WTC11 (cell line): ENCODE measurements at regions not wholly inside any gene's neighbourhood (a gene's known extent, or its start where the extent isn't known, plus 50 kb on each side); places are given as distances from the start of the nearest gene placed in this dataset.
"Not testable (repeated sequence)": the region's sequence is repeated elsewhere in the genome, so short reads cannot be mapped to it uniquely, and the experiment has no call there.

Source experiments
- ATAC-seq: fragments of 200-7000 bp; cut with Tn5 transposase; 2 replicates; pipeline ENCODE4 v1.10.0; 2021; ENCODE audit warnings: mild to moderate bottlenecking, moderate library complexity
- CTCF ChIA-PET: fragments of 300-600 bp; sonication (Branson Sonifier 250); formaldehyde crosslinking; loops from one replicate; lab custom pipeline; 2021; ENCODE audit warnings: antibody characterized with exemption; lab: Charles Lee
- POLR2A ChIA-PET: fragments of 350-600 bp; sonication (Branson Sonifier 250); formaldehyde crosslinking; loops from one replicate; lab custom pipeline; 2021; ENCODE audit warnings: antibody characterized with exemption; lab: Charles Lee
- DNase-seq: peaks from one replicate; pipeline ENCODE4 v3.0.0; 2021; ENCODE audit warnings: low spot score
- H3K27ac Mint-ChIP-seq: 2 replicates; pipeline ENCODE4 v1.8.0; 2021; ENCODE audit warnings: mixed read lengths
- H3K27me3 Mint-ChIP-seq: 2 replicates; pipeline ENCODE4 v1.8.0; 2021; ENCODE audit warnings: low read depth, mild to moderate bottlenecking, moderate library complexity, mixed read lengths
- H3K36me3 Mint-ChIP-seq: 2 replicates; pipeline ENCODE4 v1.8.0; 2021; ENCODE audit warnings: mixed read lengths
- H3K4me1 Mint-ChIP-seq: 2 replicates; pipeline ENCODE4 v1.8.0; 2022; ENCODE audit warnings: mixed read lengths
- H3K4me3 Mint-ChIP-seq: 2 replicates; pipeline ENCODE4 v1.8.0; 2021; ENCODE audit warnings: mild to moderate bottlenecking, moderate library complexity, mixed read lengths
- H3K9me3 Mint-ChIP-seq: 2 replicates; pipeline ENCODE4 v1.8.0; 2021; ENCODE audit warnings: mixed read lengths
- EMX1 ChIP-seq: fragments of 250-450 bp; sonication (Bioruptor Pico); IDR thresholded peaks from 2 replicates; pipeline ENCODE4 v1.8.0; 2021; ENCODE audit warnings: mild to moderate bottlenecking
- HMGA2 ChIP-seq: fragments of 250-450 bp; sonication (Bioruptor Pico); IDR thresholded peaks from 2 replicates; pipeline ENCODE4 v1.4.0; 2021; ENCODE audit warnings: mild to moderate bottlenecking, moderate library complexity
- RELA ChIP-seq: sonication (generic); formaldehyde crosslinking; IDR thresholded peaks from 2 replicates; pipeline ENCODE4 v1.8.1; 2022; ENCODE audit warnings: missing genetic modification reagents, mild to moderate bottlenecking, borderline replicate concordance
- TCF7 ChIP-seq: sonication (generic); formaldehyde crosslinking; IDR thresholded peaks from 2 replicates; pipeline ENCODE4 v1.8.0; 2022; ENCODE audit warnings: mild to moderate bottlenecking, low read depth, missing genetic modification reagents, moderate library complexity
- ZNF121 ChIP-seq: sonication (generic); formaldehyde crosslinking; IDR thresholded peaks from 2 replicates; pipeline ENCODE4 v1.8.0; 2023; ENCODE audit warnings: missing genetic modification reagents
- ZNF219 ChIP-seq: sonication (generic); formaldehyde crosslinking; IDR thresholded peaks from 2 replicates; pipeline ENCODE4 v1.8.0; 2023; ENCODE audit warnings: missing genetic modification reagents, mild to moderate bottlenecking, borderline replicate concordance
- ZNF423 ChIP-seq: fragments of 250-450 bp; sonication (Bioruptor Pico); IDR thresholded peaks from 2 replicates; pipeline ENCODE4 v2.1.2; 2022; ENCODE audit warnings: mild to moderate bottlenecking, moderate library complexity
- TF ChIP-seq, protein P1 (sequence below): sonication (generic); formaldehyde crosslinking; IDR thresholded peaks from 2 replicates; pipeline ENCODE4 v1.8.0; 2023; ENCODE audit warnings: mild to moderate bottlenecking, missing genetic modification reagents
- TF ChIP-seq, protein P2 (sequence below): sonication (generic); formaldehyde crosslinking; IDR thresholded peaks from 2 replicates; pipeline ENCODE4 v1.8.1; 2023; ENCODE audit warnings: mild to moderate bottlenecking, moderate library complexity, missing genetic modification reagents
- TF ChIP-seq, protein P3 (sequence below): sonication (generic); formaldehyde crosslinking; IDR thresholded peaks from 2 replicates; pipeline ENCODE4 v1.8.1; 2022; ENCODE audit warnings: low read depth, mild to moderate bottlenecking, moderate library complexity, missing genetic modification reagents, borderline replicate concordance
- TF ChIP-seq, protein P4 (sequence below): sonication (generic); formaldehyde crosslinking; conservative IDR thresholded peaks from 2 replicates; pipeline ENCODE4 v1.8.1; 2023; ENCODE audit warnings: mild to moderate bottlenecking, low read depth, missing genetic modification reagents, moderate library complexity
- TF ChIP-seq, protein P5 (sequence below): fragments of 200-600 bp; IDR thresholded peaks from 2 replicates; pipeline ENCODE4 v1.8.0; 2022; ENCODE audit warnings: antibody characterized with exemption
- TF ChIP-seq, protein P6 (sequence below): fragments of 250-450 bp; sonication (Bioruptor Pico); IDR thresholded peaks from 2 replicates; pipeline ENCODE4 v2.1.2; 2022; ENCODE audit warnings: mild to moderate bottlenecking, moderate library complexity

DNA sequence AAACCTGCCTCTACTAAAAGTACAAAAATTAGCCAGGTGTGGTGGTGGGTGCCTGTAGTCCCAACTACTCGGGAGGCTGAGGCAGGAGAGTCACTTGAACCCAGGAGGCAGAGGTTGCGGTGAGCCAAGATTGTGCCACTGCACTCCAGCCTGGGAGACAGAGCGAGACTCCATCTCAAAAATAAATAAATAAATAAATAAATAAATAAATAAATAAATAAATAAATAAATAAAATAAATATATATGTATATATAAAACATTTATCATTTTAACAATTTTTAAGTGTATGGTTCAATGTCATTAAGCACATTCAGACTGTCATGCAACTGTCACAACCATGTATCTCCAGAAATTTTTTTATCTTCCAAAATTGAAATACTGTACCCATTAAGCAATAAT is 147.1 kb upstream of the FOXP2 start:
- H3K4me1 Mint-ChIP-seq, POLR2A ChIA-PET, CTCF ChIA-PET, DNase-seq, ATAC-seq, H3K9me3 Mint-ChIP-seq, H3K4me3 Mint-ChIP-seq, H3K27ac Mint-ChIP-seq, H3K27me3 Mint-ChIP-seq, H3K36me3 Mint-ChIP-seq: not testable (repeated sequence)
- TF ChIP-seq HMGA2 (CRISPR knock-in tag), result peak; percentile 76

DNA sequence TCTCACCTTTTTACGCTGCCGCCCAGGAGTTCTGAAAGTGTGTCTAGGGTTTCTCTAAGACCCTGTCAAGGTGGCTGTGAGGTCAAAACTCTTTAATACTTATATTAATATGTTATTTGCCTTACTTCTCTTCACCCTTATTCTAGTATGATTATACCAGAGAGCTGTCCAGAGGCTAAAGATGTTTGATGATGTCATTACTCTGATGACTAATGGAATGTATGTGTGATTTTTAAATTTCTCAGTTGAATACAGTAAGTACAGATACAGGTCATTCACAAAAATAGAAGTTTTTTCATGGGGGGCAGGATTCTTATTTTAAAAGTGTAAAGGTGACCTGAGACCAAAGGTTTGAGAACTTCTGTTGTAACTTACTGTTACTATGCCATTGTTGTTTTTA is 150.6 kb upstream of the FOXP2 start:
- ATAC-seq, result no peak
- Mint-ChIP-seq H3K9me3 (peaks cover 5% of the 10 kb centered on the region), H3K36me3 (no peaks in the 10 kb centered on the region), H3K4me1 (no peaks in the 10 kb centered on the region), H3K27ac (no peak overlapping the region), H3K27me3 (no peaks in the 10 kb centered on the region), H3K4me3 (no peak overlapping the region)
- ChIA-PET CTCF (no interaction called here), POLR2A (no interaction called here)
- no peak for DNase-seq
- TF ChIP-seq RELA (CRISPR knock-in tag) (no peak), HMGA2 (CRISPR knock-in tag) (no peak)

DNA sequence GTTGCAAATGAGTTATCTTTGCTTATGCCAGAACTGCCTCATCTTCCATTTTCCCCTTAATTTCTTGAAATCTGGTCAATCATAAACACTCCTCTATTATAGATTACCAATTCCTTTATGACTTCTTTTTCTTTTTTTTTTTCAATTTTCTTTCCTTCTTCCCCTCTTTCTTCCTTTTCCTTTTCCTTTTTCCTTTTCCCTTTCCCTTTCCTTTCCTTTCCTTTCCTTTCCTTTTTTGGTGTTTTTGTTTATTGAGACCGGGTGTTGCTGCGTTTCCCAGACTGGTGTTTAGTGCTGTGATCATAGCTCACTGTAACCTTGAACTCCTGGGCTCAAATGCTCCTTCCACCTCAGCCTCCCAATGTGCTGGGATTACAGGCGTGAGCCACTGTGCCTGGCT is 151.4 kb upstream of the FOXP2 start:
- TF ChIP-seq ZNF423 (CRISPR knock-in tag) (no peak), ZNF121 (CRISPR knock-in tag) (no peak)
- TF ChIP-seq, protein P1, sequence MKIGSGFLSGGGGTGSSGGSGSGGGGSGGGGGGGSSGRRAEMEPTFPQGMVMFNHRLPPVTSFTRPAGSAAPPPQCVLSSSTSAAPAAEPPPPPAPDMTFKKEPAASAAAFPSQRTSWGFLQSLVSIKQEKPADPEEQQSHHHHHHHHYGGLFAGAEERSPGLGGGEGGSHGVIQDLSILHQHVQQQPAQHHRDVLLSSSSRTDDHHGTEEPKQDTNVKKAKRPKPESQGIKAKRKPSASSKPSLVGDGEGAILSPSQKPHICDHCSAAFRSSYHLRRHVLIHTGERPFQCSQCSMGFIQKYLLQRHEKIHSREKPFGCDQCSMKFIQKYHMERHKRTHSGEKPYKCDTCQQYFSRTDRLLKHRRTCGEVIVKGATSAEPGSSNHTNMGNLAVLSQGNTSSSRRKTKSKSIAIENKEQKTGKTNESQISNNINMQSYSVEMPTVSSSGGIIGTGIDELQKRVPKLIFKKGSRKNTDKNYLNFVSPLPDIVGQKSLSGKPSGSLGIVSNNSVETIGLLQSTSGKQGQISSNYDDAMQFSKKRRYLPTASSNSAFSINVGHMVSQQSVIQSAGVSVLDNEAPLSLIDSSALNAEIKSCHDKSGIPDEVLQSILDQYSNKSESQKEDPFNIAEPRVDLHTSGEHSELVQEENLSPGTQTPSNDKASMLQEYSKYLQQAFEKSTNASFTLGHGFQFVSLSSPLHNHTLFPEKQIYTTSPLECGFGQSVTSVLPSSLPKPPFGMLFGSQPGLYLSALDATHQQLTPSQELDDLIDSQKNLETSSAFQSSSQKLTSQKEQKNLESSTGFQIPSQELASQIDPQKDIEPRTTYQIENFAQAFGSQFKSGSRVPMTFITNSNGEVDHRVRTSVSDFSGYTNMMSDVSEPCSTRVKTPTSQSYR (CRISPR knock-in tag), result no peak
- TF ChIP-seq, protein P2, sequence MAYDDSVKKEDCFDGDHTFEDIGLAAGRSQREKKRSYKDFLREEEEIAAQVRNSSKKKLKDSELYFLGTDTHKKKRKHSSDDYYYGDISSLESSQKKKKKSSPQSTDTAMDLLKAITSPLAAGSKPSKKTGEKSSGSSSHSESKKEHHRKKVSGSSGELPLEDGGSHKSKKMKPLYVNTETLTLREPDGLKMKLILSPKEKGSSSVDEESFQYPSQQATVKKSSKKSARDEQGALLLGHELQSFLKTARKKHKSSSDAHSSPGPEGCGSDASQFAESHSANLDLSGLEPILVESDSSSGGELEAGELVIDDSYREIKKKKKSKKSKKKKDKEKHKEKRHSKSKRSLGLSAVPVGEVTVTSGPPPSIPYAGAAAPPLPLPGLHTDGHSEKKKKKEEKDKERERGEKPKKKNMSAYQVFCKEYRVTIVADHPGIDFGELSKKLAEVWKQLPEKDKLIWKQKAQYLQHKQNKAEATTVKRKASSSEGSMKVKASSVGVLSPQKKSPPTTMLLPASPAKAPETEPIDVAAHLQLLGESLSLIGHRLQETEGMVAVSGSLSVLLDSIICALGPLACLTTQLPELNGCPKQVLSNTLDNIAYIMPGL (CRISPR knock-in tag), result no peak
- Mint-ChIP-seq H3K36me3 (no peaks in the 10 kb centered on the region), H3K4me1 (no peaks in the 10 kb centered on the region), H3K27ac (0 out of 2 replicates have a peak overlapping the region, but pooled peaks have one; percentile 23), H3K27me3 (no peaks in the 10 kb centered on the region), H3K4me3 (no peak overlapping the region), H3K9me3 (peaks cover 5% of the 10 kb centered on the region)
- DNase-seq (no peak), ATAC-seq (no peak)
- ChIA-PET CTCF (no interaction called here), POLR2A (no interaction called here)

DNA sequence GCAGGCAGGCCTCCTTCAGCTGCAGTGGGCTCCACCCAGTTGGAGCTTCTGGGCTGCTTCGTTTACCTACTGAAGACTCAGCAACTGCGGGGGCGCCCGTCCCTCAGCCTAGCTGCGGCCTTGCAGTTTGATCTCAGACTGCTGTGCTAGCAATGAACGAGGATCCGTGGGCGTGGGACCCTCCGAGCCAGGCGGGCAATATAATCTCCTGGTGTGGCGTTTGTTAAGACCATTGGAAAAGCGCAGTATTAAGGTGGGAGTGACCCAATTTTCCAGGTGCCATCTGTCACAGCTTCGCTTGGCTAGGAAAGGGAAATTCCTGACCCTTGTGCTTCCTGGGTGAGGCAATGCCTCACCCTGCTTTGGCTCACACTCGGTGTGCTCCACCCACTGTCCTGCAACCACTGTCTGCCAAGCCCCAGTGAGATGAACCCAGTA is 159.2 kb upstream of the FOXP2 start:
- ATAC-seq (no peak), DNase-seq (no peak)
- CTCF ChIA-PET, result no interaction called here

More for the DNA sequence above, 159.2 kb upstream of the FOXP2 start:
- Mint-ChIP-seq H3K27me3 (no peaks in the 10 kb centered on the region; the same call in 1 of the 2 replicates), H3K36me3 (peaks cover 2% of the 10 kb centered on the region), H3K4me3 (no peak overlapping the region), H3K4me1 (no peaks in the 10 kb centered on the region), H3K9me3 (peaks cover 12% of the 10 kb centered on the region)
- TF ChIP-seq, protein P3, sequence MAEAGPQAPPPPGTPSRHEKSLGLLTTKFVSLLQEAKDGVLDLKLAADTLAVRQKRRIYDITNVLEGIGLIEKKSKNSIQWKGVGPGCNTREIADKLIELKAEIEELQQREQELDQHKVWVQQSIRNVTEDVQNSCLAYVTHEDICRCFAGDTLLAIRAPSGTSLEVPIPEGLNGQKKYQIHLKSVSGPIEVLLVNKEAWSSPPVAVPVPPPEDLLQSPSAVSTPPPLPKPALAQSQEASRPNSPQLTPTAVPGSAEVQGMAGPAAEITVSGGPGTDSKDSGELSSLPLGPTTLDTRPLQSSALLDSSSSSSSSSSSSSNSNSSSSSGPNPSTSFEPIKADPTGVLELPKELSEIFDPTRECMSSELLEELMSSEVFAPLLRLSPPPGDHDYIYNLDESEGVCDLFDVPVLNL (CRISPR knock-in tag), result no peak
- TF ChIP-seq ZNF219 (CRISPR knock-in tag) (no peak), TCF7 (CRISPR knock-in tag) (no peak), EMX1 (no peak)
- TF ChIP-seq, protein P4, sequence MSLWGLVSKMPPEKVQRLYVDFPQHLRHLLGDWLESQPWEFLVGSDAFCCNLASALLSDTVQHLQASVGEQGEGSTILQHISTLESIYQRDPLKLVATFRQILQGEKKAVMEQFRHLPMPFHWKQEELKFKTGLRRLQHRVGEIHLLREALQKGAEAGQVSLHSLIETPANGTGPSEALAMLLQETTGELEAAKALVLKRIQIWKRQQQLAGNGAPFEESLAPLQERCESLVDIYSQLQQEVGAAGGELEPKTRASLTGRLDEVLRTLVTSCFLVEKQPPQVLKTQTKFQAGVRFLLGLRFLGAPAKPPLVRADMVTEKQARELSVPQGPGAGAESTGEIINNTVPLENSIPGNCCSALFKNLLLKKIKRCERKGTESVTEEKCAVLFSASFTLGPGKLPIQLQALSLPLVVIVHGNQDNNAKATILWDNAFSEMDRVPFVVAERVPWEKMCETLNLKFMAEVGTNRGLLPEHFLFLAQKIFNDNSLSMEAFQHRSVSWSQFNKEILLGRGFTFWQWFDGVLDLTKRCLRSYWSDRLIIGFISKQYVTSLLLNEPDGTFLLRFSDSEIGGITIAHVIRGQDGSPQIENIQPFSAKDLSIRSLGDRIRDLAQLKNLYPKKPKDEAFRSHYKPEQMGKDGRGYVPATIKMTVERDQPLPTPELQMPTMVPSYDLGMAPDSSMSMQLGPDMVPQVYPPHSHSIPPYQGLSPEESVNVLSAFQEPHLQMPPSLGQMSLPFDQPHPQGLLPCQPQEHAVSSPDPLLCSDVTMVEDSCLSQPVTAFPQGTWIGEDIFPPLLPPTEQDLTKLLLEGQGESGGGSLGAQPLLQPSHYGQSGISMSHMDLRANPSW, result no peak
- TF ChIP-seq, protein P5, sequence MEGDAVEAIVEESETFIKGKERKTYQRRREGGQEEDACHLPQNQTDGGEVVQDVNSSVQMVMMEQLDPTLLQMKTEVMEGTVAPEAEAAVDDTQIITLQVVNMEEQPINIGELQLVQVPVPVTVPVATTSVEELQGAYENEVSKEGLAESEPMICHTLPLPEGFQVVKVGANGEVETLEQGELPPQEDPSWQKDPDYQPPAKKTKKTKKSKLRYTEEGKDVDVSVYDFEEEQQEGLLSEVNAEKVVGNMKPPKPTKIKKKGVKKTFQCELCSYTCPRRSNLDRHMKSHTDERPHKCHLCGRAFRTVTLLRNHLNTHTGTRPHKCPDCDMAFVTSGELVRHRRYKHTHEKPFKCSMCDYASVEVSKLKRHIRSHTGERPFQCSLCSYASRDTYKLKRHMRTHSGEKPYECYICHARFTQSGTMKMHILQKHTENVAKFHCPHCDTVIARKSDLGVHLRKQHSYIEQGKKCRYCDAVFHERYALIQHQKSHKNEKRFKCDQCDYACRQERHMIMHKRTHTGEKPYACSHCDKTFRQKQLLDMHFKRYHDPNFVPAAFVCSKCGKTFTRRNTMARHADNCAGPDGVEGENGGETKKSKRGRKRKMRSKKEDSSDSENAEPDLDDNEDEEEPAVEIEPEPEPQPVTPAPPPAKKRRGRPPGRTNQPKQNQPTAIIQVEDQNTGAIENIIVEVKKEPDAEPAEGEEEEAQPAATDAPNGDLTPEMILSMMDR, result no peak
- TF ChIP-seq, protein P6, sequence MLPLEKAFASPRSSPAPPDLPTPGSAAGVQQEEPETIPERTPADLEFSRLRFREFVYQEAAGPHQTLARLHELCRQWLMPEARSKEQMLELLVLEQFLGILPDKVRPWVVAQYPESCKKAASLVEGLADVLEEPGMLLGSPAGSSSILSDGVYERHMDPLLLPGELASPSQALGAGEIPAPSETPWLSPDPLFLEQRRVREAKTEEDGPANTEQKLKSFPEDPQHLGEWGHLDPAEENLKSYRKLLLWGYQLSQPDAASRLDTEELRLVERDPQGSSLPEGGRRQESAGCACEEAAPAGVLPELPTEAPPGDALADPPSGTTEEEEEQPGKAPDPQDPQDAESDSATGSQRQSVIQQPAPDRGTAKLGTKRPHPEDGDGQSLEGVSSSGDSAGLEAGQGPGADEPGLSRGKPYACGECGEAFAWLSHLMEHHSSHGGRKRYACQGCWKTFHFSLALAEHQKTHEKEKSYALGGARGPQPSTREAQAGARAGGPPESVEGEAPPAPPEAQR (CRISPR knock-in tag), result no peak
- TF ChIP-seq, all 79 proteins: peak for 0
- POLR2A ChIA-PET, result no interaction called here
- H3K27ac Mint-ChIP-seq, result no peak overlapping the region
